Stimulated activated CD8-positive, alpha-beta memory T cell treated with anti-CD3 and anti-CD28 coated beads, Interleukin-12 subunit alpha, Interleukin-12 subunit beta, amount 100 ng/mL, for 24 hours (primary cell): ENCODE measurements at regions not wholly inside any gene's neighbourhood (a gene's known extent, or its start where the extent isn't known, plus 50 kb on each side); places are given as distances from the start of the nearest gene placed in this dataset.

Experiments
- DNase-seq: peaks from one replicate; pipeline ENCODE4 v3.0.0-alpha.2; 2020; ENCODE audit errors: extremely low read depth

- DNase-seq, result no peak
These were observed 198.4 kb upstream of the KIAA1217 start for GRCh38 chr10:24010436-24010970.

GRCh38 chr10:24012249-24012803 lies 196.6 kb upstream of the KIAA1217 start:
- no peak for DNase-seq

GRCh38 chr10:24027107-24027506 lies 181.8 kb upstream of the KIAA1217 start:
- no peak for DNase-seq

GRCh38 chr10:24034571-24034970 lies 174.4 kb upstream of the KIAA1217 start:
- DNase-seq, result no peak

- DNase-seq, result no peak
These were observed 173.2 kb upstream of the KIAA1217 start for GRCh38 chr10:24035761-24036160.

- DNase-seq, result no peak
These were observed 169.6 kb upstream of the KIAA1217 start for GRCh38 chr10:24039315-24039714.

GRCh38 chr10:24039897-24040296 lies 169.0 kb upstream of the KIAA1217 start:
- no peak for DNase-seq

GRCh38 chr10:24041034-24041433 lies 167.9 kb upstream of the KIAA1217 start:
- no peak for DNase-seq

GRCh38 chr10:24041834-24042233 lies 167.1 kb upstream of the KIAA1217 start:
- no peak for DNase-seq

- no peak for DNase-seq
These were observed 166.1 kb upstream of the KIAA1217 start for GRCh38 chr10:24042884-24043283.

GRCh38 chr10:24046060-24046459 lies 162.9 kb upstream of the KIAA1217 start:
- DNase-seq, result no peak

GRCh38 chr10:24047176-24047575 lies 161.8 kb upstream of the KIAA1217 start:
- DNase-seq, result no peak

GRCh38 chr10:24054421-24054820 lies 154.5 kb upstream of the KIAA1217 start:
- DNase-seq, result no peak

GRCh38 chr10:24080207-24080606 lies 128.7 kb upstream of the KIAA1217 start:
- no peak for DNase-seq

GRCh38 chr10:24086296-24087086 lies 122.4 kb upstream of the KIAA1217 start:
- no peak for DNase-seq

GRCh38 chr10:24091256-24091655 lies 117.7 kb upstream of the KIAA1217 start:
- no peak for DNase-seq

- DNase-seq, result no peak
These were observed 112.7 kb upstream of the KIAA1217 start for GRCh38 chr10:24096281-24096680.

- DNase-seq, result no peak
These were observed 111.2 kb upstream of the KIAA1217 start for GRCh38 chr10:24097751-24098207.

GRCh38 chr10:24104895-24105294 lies 104.0 kb upstream of the KIAA1217 start:
- DNase-seq, result no peak

GRCh38 chr10:24113901-24114300 lies 95.0 kb upstream of the KIAA1217 start:
- no peak for DNase-seq

- no peak for DNase-seq
These were observed 94.4 kb upstream of the KIAA1217 start for GRCh38 chr10:24114556-24114955.

GRCh38 chr10:24115403-24115802 lies 93.5 kb upstream of the KIAA1217 start:
- DNase-seq, result no peak

- DNase-seq, result no peak
These were observed 90.7 kb upstream of the KIAA1217 start for GRCh38 chr10:24118246-24118645.
